ENCODE measurements at regions not wholly inside any gene's neighbourhood (a gene's known extent, or its start where the extent isn't known, plus 50 kb on each side); places are given as distances from the start of the nearest gene placed in this dataset.

DNA sequence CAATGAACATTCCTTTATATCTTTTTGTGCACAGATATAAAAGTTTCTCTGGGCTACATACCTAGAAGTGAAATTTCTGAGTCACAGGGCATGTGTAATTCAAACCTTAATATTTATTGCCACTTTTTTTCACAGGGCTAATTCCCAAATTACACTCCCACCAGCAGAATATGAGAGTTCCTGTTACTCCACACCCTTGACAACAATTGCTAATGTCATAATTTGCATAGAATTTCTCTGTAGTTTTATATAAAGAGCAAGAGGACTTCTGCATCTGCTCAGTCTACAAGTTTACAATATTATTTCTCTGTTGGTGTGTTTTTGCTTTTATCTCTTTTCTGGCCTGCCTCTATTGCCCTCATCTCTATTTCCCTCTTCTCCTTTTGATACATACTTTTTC lies 518.5 kb downstream of the ZNF608 start:
- TF ChIP-seq, protein P1, sequence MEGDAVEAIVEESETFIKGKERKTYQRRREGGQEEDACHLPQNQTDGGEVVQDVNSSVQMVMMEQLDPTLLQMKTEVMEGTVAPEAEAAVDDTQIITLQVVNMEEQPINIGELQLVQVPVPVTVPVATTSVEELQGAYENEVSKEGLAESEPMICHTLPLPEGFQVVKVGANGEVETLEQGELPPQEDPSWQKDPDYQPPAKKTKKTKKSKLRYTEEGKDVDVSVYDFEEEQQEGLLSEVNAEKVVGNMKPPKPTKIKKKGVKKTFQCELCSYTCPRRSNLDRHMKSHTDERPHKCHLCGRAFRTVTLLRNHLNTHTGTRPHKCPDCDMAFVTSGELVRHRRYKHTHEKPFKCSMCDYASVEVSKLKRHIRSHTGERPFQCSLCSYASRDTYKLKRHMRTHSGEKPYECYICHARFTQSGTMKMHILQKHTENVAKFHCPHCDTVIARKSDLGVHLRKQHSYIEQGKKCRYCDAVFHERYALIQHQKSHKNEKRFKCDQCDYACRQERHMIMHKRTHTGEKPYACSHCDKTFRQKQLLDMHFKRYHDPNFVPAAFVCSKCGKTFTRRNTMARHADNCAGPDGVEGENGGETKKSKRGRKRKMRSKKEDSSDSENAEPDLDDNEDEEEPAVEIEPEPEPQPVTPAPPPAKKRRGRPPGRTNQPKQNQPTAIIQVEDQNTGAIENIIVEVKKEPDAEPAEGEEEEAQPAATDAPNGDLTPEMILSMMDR (IDR thresholded peaks at IDR 0.05; ENCODE audit: low read depth, low read length, missing input control) = no peak
- no peak for TF ChIP-seq YY1 (IDR thresholded peaks at IDR 0.05)
- TF ChIP-seq, protein P2, sequence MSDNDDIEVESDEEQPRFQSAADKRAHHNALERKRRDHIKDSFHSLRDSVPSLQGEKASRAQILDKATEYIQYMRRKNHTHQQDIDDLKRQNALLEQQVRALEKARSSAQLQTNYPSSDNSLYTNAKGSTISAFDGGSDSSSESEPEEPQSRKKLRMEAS (IDR thresholded peaks at IDR 0.05) = no peak
